BE2C (cell line): ENCODE measurements at regions not wholly inside any gene's neighbourhood (a gene's known extent, or its start where the extent isn't known, plus 50 kb on each side); places are given as distances from the start of the nearest gene placed in this dataset.

Experiments
- DNase-seq: peaks from one replicate; pipeline ENCODE4 v3.0.0-alpha.2; 2020
- H3K27me3 ChIP-seq: fragments of 250-450 bp; sonication (Bioruptor Pico); 2 replicates; pipeline ENCODE4 v1.5.1; 2020; ENCODE audit warnings: mild to moderate bottlenecking
- H3K36me3 ChIP-seq: fragments of 250-450 bp; sonication (Bioruptor Pico); 2 replicates; pipeline ENCODE4 v1.5.1; 2020; ENCODE audit warnings: mild to moderate bottlenecking
- H3K4me1 ChIP-seq: fragments of 250-450 bp; sonication (Bioruptor Pico); 2 replicates; pipeline ENCODE4 v1.5.1; 2020
- H3K4me3 ChIP-seq: 2 replicates; pipeline ENCODE4 v1.5.1; 2011; ENCODE audit warnings: low read depth, low read length
- H3K9me3 ChIP-seq: fragments of 250-450 bp; sonication (Bioruptor Pico); 2 replicates; pipeline ENCODE4 v1.5.1; 2020
- TF ChIP-seq, protein P1 (sequence below): IDR thresholded peaks from 2 replicates; pipeline ENCODE4 v1.5.1; 2012; ENCODE audit warnings: mild to moderate bottlenecking, low read depth, low read length

DNA sequence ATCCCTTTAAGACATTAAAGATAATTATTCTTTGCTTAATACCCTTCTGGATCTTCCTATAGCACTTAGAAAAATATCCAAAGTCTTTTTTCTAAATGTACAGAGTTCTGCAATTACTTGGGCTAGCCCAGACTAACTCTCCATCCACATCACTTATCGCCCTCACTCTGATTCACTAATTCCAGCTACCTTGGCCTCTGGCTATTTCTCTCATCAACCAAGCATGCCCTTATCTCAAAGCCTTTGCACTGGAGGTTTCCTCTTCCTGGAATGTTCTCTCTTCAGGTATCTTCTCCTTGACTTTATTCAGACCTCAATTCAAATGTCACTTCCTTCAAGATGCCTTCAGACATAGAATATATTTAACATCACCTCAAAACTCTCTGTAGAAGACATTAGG is 345.1 kb upstream of the SMIM31 start:
- no peaks in the 10 kb centered on the region for H3K27me3 ChIP-seq
- H3K9me3 ChIP-seq, result no peaks in the 10 kb centered on the region
- TF ChIP-seq, protein P1, sequence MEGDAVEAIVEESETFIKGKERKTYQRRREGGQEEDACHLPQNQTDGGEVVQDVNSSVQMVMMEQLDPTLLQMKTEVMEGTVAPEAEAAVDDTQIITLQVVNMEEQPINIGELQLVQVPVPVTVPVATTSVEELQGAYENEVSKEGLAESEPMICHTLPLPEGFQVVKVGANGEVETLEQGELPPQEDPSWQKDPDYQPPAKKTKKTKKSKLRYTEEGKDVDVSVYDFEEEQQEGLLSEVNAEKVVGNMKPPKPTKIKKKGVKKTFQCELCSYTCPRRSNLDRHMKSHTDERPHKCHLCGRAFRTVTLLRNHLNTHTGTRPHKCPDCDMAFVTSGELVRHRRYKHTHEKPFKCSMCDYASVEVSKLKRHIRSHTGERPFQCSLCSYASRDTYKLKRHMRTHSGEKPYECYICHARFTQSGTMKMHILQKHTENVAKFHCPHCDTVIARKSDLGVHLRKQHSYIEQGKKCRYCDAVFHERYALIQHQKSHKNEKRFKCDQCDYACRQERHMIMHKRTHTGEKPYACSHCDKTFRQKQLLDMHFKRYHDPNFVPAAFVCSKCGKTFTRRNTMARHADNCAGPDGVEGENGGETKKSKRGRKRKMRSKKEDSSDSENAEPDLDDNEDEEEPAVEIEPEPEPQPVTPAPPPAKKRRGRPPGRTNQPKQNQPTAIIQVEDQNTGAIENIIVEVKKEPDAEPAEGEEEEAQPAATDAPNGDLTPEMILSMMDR, result no peak
- DNase-seq, result no peak
- H3K4me1 ChIP-seq, result no peaks in the 10 kb centered on the region
- no peak overlapping the region for H3K4me3 ChIP-seq
- no peaks in the 10 kb centered on the region for H3K36me3 ChIP-seq

- TF ChIP-seq, protein P1, result no peak
- Histone ChIP-seq H3K9me3 (no peaks in the 10 kb centered on the region), H3K36me3 (no peaks in the 10 kb centered on the region), H3K27me3 (no peaks in the 10 kb centered on the region), H3K4me1 (no peaks in the 10 kb centered on the region), H3K4me3 (no peak overlapping the region)
- DNase-seq, result no peak
These were observed 343.5 kb upstream of the SMIM31 start for GRCh38 chr4:164410401-164410800.

DNA sequence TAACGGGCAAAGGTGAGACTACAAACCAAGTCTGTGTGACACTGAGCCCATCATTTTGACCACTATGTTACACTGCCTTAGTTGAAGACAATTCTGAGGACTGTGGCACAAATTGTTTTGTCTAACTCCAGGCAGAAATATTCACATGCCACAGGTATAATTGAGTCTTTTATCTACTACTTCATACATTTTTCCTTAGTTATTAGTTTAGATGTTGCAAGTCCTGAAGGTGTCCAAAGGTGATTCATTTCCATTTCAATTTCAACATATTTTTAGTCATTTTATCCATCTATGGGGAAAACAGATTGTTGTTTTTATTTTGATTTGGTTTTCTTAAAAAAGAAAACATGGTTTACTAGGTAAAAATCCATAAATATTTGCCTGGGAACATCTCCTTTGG is 341.7 kb upstream of the SMIM31 start:
- Histone ChIP-seq H3K9me3 (no peaks in the 10 kb centered on the region), H3K4me3 (no peak overlapping the region), H3K27me3 (no peaks in the 10 kb centered on the region), H3K36me3 (no peaks in the 10 kb centered on the region), H3K4me1 (no peaks in the 10 kb centered on the region)
- TF ChIP-seq, protein P1, result no peak
- DNase-seq, result no peak

DNA sequence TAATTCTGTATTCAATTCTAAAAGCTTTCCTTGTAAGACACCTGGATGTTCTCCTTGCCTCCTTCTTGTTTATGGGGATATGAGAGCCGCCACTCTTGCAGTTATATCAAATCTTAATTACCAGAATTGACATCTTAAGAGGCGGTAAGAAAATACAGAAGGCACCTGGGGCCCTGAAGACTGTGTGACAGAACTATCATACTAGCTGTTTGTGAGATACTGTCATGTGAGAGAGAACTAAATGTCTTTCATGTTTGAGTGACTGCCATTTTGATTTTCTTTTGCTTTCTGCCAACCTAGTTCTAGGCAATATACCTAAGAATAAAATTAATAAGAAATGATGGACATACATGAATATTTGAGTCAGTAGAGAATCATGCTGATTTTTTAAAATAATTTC is 340.2 kb upstream of the SMIM31 start:
- H3K27me3 ChIP-seq, result no peaks in the 10 kb centered on the region
- TF ChIP-seq, protein P1, result no peak
- DNase-seq, result no peak
- H3K4me3 ChIP-seq, result no peak overlapping the region
- H3K9me3 ChIP-seq, result no peaks in the 10 kb centered on the region
- no peaks in the 10 kb centered on the region for H3K4me1 ChIP-seq
- H3K36me3 ChIP-seq, result no peaks in the 10 kb centered on the region

DNA sequence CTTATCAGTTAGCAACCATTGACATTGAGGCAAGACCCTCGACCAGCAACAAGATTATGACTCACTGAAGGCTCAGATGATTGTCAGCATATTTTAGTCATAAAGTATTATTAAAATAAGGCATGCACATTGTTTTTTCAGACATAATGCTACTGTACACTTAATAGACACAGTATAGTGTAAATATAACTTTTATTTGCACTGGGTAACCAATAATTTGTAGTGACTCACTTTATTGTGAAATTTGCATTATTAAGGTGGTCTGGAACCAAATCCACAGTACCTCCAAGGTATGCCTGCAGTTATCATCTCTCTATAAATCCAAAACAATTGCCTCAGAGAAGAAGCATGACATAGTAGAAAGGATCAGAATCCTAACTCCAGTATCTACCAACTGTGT is 330.1 kb upstream of the SMIM31 start:
- no peaks in the 10 kb centered on the region for H3K9me3 ChIP-seq
- H3K36me3 ChIP-seq, result no peaks in the 10 kb centered on the region
- TF ChIP-seq, protein P1, result no peak
- H3K4me3 ChIP-seq, result no peak overlapping the region
- H3K27me3 ChIP-seq, result no peaks in the 10 kb centered on the region
- H3K4me1 ChIP-seq, result no peaks in the 10 kb centered on the region
- no peak for DNase-seq

DNA sequence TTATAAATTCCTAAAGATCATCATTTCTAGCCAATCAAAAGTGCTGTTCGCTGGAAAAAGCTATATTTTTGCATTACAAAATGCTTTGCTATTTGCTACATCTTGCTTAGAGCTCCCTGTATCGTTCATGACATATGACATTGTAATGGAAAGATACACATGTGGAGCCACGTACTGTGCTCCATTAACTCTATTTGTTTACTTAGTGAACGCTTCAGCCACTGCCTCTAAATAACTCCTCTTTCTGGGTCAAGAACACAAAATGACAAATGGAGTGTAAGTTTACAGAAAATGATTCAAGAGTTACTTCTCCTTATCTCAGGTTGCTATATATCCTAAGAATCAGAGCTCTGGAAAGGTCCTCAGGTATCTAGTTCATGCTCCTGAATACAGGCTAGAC is 329.1 kb upstream of the SMIM31 start:
- Histone ChIP-seq H3K4me1 (no peaks in the 10 kb centered on the region), H3K27me3 (no peaks in the 10 kb centered on the region), H3K4me3 (no peak overlapping the region), H3K36me3 (no peaks in the 10 kb centered on the region), H3K9me3 (no peaks in the 10 kb centered on the region)
- TF ChIP-seq, protein P1, result no peak
- no peak for DNase-seq
